ENCODE measurements at regions not wholly inside any gene's neighbourhood (a gene's known extent, or its start where the extent isn't known, plus 50 kb on each side); places are given as distances from the start of the nearest gene placed in this dataset.

GRCh38 chr3:88589138-88589537 is 439.4 kb downstream of the C3orf38 start:
- 89 to 94% methylated on average over 2 of the region's 2 CpGs for WGBS, 2 donors
- intact Hi-C loops (cut with DNase I): no loop called here
- H3K27ac ChIP-seq: no peak overlapping the region

DNA sequence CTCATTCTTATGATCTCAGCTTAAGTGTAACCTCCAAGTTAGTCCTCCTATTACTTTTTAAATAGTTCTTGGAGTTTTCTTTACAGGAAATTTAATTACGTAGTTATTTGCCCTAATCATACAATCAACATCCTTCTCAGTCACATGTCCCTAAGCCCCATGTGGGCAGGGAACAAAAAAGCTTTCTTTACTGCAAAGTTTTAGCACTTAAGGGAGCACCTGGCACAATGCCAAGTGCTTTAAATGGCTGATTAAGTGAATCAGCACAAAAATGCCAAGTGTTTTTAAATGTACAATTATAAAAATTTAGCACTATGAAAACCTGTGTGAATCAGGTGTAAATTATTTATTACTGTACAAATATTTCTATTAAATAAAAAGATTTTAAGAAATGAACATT is 445.3 kb downstream of the C3orf38 start:
- Histone ChIP-seq H3K27me3 (no peaks in the 10 kb centered on the region), H3K4me1 (no peaks in the 10 kb centered on the region), H3K27ac (no peak overlapping the region), H3K9me3 (no peaks in the 10 kb centered on the region), H3K4me3 (no peak overlapping the region), H3K36me3 (no peaks in the 10 kb centered on the region)
- 30 to 36% methylated on average over 1 of the region's 1 CpG for WGBS, 2 donors
- DNase-seq: no peak
- intact Hi-C loops (cut with DNase I): no loop called here
- TF ChIP-seq POLR2AphosphoS5 (IDR thresholded peaks at IDR 0.05): no peak
- no peak for TF ChIP-seq EP300 (IDR thresholded peaks at IDR 0.05)
- TF ChIP-seq CTCF (IDR thresholded peaks at IDR 0.05): no peak
- TF ChIP-seq POLR2A (IDR thresholded peaks at IDR 0.05): no peak

More at GRCh38 chr3:88589138-88589537, 439.4 kb downstream of the C3orf38 start:
- TF ChIP-seq POLR2AphosphoS5 (IDR thresholded peaks at IDR 0.05) (no peak), EP300 (IDR thresholded peaks at IDR 0.05) (no peak), CTCF (IDR thresholded peaks at IDR 0.05) (no peak), POLR2A (IDR thresholded peaks at IDR 0.05) (no peak)
- Histone ChIP-seq H3K36me3 (no peaks in the 10 kb centered on the region), H3K27me3 (no peaks in the 10 kb centered on the region), H3K9me3 (no peaks in the 10 kb centered on the region), H3K4me1 (no peaks in the 10 kb centered on the region), H3K4me3 (no peak overlapping the region)
- DNase-seq: no peak

DNA sequence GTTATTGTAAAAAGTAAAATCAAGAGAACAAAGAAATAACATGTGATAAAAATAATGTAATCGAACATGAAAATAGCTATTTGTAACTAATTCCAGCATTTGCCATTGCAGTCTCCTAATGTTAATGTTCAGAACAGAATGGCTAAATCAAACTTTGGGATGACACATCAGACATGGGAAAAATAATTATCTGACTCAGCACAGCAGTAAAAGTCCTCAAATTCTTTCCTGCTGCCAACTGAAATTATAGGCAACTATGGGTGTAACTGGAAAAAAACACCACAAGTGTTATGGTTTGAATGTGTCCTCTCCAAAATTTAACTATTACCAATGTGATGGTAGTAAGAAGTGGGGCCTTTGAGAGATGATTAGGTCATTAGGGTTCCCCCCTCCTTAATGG is 446.7 kb downstream of the C3orf38 start:
- TF ChIP-seq CTCF (IDR thresholded peaks at IDR 0.05) (no peak), POLR2AphosphoS5 (IDR thresholded peaks at IDR 0.05) (no peak), POLR2A (IDR thresholded peaks at IDR 0.05) (no peak), EP300 (IDR thresholded peaks at IDR 0.05) (no peak)
- H3K27me3 ChIP-seq: no peaks in the 10 kb centered on the region
- no peaks in the 10 kb centered on the region for H3K36me3 ChIP-seq
- WGBS, 2 donors: 87 to 89% methylated on average over 1 of the region's 1 CpG
- no peak for DNase-seq
- intact Hi-C loops (cut with DNase I): no loop called here
- H3K4me3 ChIP-seq: no peak overlapping the region
- no peaks in the 10 kb centered on the region for H3K4me1 ChIP-seq
- H3K9me3 ChIP-seq: no peaks in the 10 kb centered on the region
- no peak overlapping the region for H3K27ac ChIP-seq

DNA sequence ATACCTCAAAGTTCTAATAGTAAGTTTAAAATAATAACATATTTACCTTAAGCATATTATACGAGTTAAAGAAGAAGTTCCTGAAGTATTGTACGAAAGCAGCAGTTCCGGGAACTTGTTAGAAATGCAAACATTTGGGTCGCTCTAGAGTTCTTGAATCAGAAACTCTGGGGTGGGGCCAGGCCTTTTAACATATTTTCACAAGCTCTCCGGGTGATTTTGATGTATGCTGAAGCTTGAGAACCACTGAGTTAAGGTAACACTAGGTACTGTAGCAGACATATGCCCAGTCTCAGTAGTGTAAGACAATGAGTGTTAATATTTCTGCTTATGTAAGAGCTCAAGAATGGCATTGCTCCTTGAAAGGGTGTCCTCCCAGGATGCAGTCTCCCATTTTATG is 461.1 kb downstream of the C3orf38 start:
- H3K4me1 ChIP-seq: no peaks in the 10 kb centered on the region
- H3K27ac ChIP-seq: no peak overlapping the region
- H3K9me3 ChIP-seq: no peaks in the 10 kb centered on the region
- intact Hi-C loops (cut with DNase I): no loop called here
- WGBS, 2 donors: 64 to 82% methylated on average over 5 of the region's 5 CpGs
- H3K36me3 ChIP-seq: no peaks in the 10 kb centered on the region
- DNase-seq: no peak
- TF ChIP-seq EP300 (IDR thresholded peaks at IDR 0.05): no peak
- TF ChIP-seq POLR2A (IDR thresholded peaks at IDR 0.05): no peak
- TF ChIP-seq CTCF (IDR thresholded peaks at IDR 0.05): no peak
- H3K4me3 ChIP-seq: no peak overlapping the region
- H3K27me3 ChIP-seq: no peaks in the 10 kb centered on the region

DNA sequence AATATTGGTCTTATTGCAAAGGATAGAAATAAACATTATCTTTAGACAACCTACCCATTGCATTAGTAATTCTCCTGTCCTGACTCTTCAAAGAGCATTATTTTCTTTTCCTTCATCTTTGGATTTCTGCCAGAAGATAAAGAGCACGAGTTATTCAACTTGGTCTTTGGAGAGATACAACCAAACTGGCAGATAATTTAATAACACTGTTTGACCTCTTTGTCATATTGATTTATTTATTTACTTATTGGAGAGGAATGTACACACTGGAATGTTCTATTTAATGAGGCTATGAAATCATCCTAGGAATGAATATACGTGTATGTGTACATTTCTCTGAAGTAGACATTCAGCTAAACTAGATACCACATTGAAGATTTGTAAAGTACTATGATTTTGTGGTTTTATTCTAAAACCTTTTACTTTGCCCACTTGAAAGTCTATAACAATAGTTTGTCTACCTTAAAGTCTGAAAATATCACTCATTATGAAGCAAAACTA is 462.1 kb downstream of the C3orf38 start:
- H3K4me1 ChIP-seq: no peaks in the 10 kb centered on the region
- no peaks in the 10 kb centered on the region for H3K27me3 ChIP-seq
- H3K36me3 ChIP-seq: no peaks in the 10 kb centered on the region
- no peak overlapping the region for H3K27ac ChIP-seq
- DNase-seq: no peak
- TF ChIP-seq EP300 (IDR thresholded peaks at IDR 0.05) (no peak), POLR2A (IDR thresholded peaks at IDR 0.05) (no peak), CTCF (IDR thresholded peaks at IDR 0.05) (no peak), POLR2AphosphoS5 (IDR thresholded peaks at IDR 0.05) (no peak)
- WGBS, 2 donors: 8 to 42% methylated on average over 2 of the region's 2 CpGs
- H3K9me3 ChIP-seq: no peaks in the 10 kb centered on the region
- H3K4me3 ChIP-seq: no peak overlapping the region
- intact Hi-C loops (cut with DNase I): no loop called here
